Mesothelial cell of epicardium (in vitro differentiated cells): ENCODE measurements at regions not wholly inside any gene's neighbourhood (a gene's known extent, or its start where the extent isn't known, plus 50 kb on each side); places are given as distances from the start of the nearest gene placed in this dataset.

Experiments used
- DNase-seq, 2 experiments: peaks; one replicate each; pipeline ENCODE4 v3.0.0; 2021; ENCODE audit warnings: low spot score in 2 of 2; ENCODE audit not compliant: unreplicated experiment in 2 of 2
- H3K27ac Mint-ChIP-seq: 2 replicates; pipeline ENCODE4 v1.8.0; 2021; ENCODE audit warnings: mixed read lengths
- H3K27me3 Mint-ChIP-seq: 2 replicates; pipeline ENCODE4 v1.8.0; 2021; ENCODE audit warnings: low read depth, mixed read lengths
- H3K36me3 Mint-ChIP-seq: 2 replicates; pipeline ENCODE4 v1.8.0; 2021; ENCODE audit warnings: mixed read lengths
- H3K4me1 Mint-ChIP-seq: 2 replicates; pipeline ENCODE4 v1.8.0; 2021; ENCODE audit warnings: mixed read lengths
- H3K4me3 Mint-ChIP-seq: 2 replicates; pipeline ENCODE4 v1.8.0; 2021; ENCODE audit warnings: mild to moderate bottlenecking, moderate library complexity, mixed read lengths
- H3K9me3 Mint-ChIP-seq: 2 replicates; pipeline ENCODE4 v1.8.0; 2021; ENCODE audit warnings: mixed read lengths
- CTCF ChIP-seq: fragments of 200-600 bp; sonication (generic); IDR thresholded peaks from one replicate; pipeline ENCODE4 v1.5.0; 2021; ENCODE audit warnings: antibody characterized with exemption; ENCODE audit not compliant: unreplicated experiment

GRCh38 chr14:26887847-26888246 lies 290.0 kb upstream of the NOVA1 start:
- H3K4me1 Mint-ChIP-seq: no peaks in the 10 kb centered on the region
- no peak overlapping the region for H3K27ac Mint-ChIP-seq
- H3K27me3 Mint-ChIP-seq: no peaks in the 10 kb centered on the region
- H3K36me3 Mint-ChIP-seq: no peaks in the 10 kb centered on the region
- no peak for DNase-seq
- H3K9me3 Mint-ChIP-seq: peaks cover 17% of the 10 kb centered on the region
- no peak for TF ChIP-seq CTCF
- H3K4me3 Mint-ChIP-seq: no peak overlapping the region

- TF ChIP-seq CTCF: no peak
- no peaks in the 10 kb centered on the region for H3K4me1 Mint-ChIP-seq
- no peak for DNase-seq
- H3K27ac Mint-ChIP-seq: no peak overlapping the region
- H3K9me3 Mint-ChIP-seq: peaks cover 13% of the 10 kb centered on the region
- H3K4me3 Mint-ChIP-seq: no peak overlapping the region
- H3K27me3 Mint-ChIP-seq: no peaks in the 10 kb centered on the region
- H3K36me3 Mint-ChIP-seq: no peaks in the 10 kb centered on the region
Measured at GRCh38 chr14:26888592-26888991, 290.8 kb upstream of the NOVA1 start.

GRCh38 chr14:26896447-26896846 lies 298.6 kb upstream of the NOVA1 start:
- DNase-seq: no peak
- TF ChIP-seq CTCF: no peak
- Mint-ChIP-seq H3K4me3 (no peak overlapping the region), H3K9me3 (peaks cover 15% of the 10 kb centered on the region), H3K27me3 (no peaks in the 10 kb centered on the region), H3K4me1 (no peaks in the 10 kb centered on the region), H3K36me3 (peaks cover 2% of the 10 kb centered on the region), H3K27ac (no peak overlapping the region)

- TF ChIP-seq CTCF: no peak
- Mint-ChIP-seq H3K27ac (no peak overlapping the region), H3K4me3 (no peak overlapping the region), H3K36me3 (peaks cover 2% of the 10 kb centered on the region), H3K4me1 (no peaks in the 10 kb centered on the region), H3K9me3 (peaks cover 16% of the 10 kb centered on the region), H3K27me3 (no peaks in the 10 kb centered on the region)
- no peak for DNase-seq
Measured at GRCh38 chr14:26897196-26897595, 299.4 kb upstream of the NOVA1 start.

- TF ChIP-seq CTCF: no peak
- H3K9me3 Mint-ChIP-seq: peaks cover 13% of the 10 kb centered on the region
- DNase-seq: no peak
- peaks cover 4% of the 10 kb centered on the region for H3K4me1 Mint-ChIP-seq
- H3K4me3 Mint-ChIP-seq: no peak overlapping the region
- H3K36me3 Mint-ChIP-seq: peaks cover 2% of the 10 kb centered on the region
- peaks cover 2% of the 10 kb centered on the region for H3K27me3 Mint-ChIP-seq
- H3K27ac Mint-ChIP-seq: no peak overlapping the region
Measured at GRCh38 chr14:26905229-26905628, 307.4 kb upstream of the NOVA1 start.

GRCh38 chr14:26913786-26914185 lies 316.0 kb upstream of the NOVA1 start:
- Mint-ChIP-seq H3K36me3 (no peaks in the 10 kb centered on the region), H3K27me3 (peaks cover 2% of the 10 kb centered on the region), H3K4me1 (no peaks in the 10 kb centered on the region), H3K9me3 (peaks cover 18% of the 10 kb centered on the region), H3K27ac (no peak overlapping the region), H3K4me3 (no peak overlapping the region)
- no peak for DNase-seq
- no peak for TF ChIP-seq CTCF
